ENCODE measurements at regions not wholly inside any gene's neighbourhood (a gene's known extent, or its start where the extent isn't known, plus 50 kb on each side); places are given as distances from the start of the nearest gene placed in this dataset.

DNA sequence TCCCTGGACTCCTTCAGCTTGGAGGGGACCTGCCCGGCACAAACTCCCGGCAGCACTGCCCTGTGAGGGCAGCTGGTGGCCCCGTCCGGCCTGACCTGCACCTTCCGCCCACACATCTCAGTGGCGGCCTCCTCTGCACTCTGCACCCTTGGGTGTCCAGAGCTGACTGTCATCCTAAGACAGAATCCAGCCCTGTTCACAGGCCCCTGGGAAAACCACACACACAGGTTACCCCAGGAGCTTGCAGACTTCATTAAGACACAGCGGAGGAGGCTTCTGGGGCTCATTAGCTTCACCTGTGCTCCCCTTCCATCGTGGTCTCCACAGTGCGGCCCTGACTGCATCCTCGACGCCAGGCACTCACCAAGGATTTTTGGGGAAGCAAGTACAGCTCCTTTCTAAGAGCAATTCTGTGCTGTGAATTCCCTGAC lies 51.5 kb upstream of the SHH start:
- DNase-seq (ENCODE audit: low read depth, low spot score) (no peak), ATAC-seq (no peak)
- H3K9me3 ChIP-seq (ENCODE audit: control insufficient read depth, insufficient read depth, low read depth, low read length): no peaks in the 10 kb centered on the region
- H3K4me1 ChIP-seq (ENCODE audit: control insufficient read depth, insufficient read depth, low read length): peaks cover 27% of the 10 kb centered on the region
- BruUV-seq (replicated peaks): no TSS peak
- H3K4me3 ChIP-seq (ENCODE audit: low read depth in 2 of 2, low read length in 2 of 2): no peak overlapping the region
- ChIA-PET POLR2A (interaction anchor here (0.6 to 0.7 kb wide), 2 partner anchors 52 to 88 kb away, joined by 3 to 6 read pairs; partner anchors contain the start of gene SHH), CTCF (interaction anchor here (1.0 kb wide), 1 partner anchor 60 kb away, joined by 4 read pairs; no protein-coding TSS in a partner anchor)
- in situ Hi-C loops (cut with HindIII; ENCODE audit: low pct_unique_long_range_greater_than_20kb, low sequenced_read_pairs): no loop called here
- H3K36me3 ChIP-seq (ENCODE audit: control insufficient read depth, insufficient read depth, low read length): no peaks in the 10 kb centered on the region
- TF ChIP-seq TCF7L2 (IDR thresholded peaks at IDR 0.05; ENCODE audit: low read depth, low read length) (no peak), POLR2AphosphoS5 (IDR thresholded peaks at IDR 0.05; ENCODE audit: low read depth, low read length) (no peak), SIN3A (IDR thresholded peaks at IDR 0.05; ENCODE audit: borderline replicate concordance, insufficient read depth, low read depth, low read length) (no peak)
- TF ChIP-seq, protein P1, sequence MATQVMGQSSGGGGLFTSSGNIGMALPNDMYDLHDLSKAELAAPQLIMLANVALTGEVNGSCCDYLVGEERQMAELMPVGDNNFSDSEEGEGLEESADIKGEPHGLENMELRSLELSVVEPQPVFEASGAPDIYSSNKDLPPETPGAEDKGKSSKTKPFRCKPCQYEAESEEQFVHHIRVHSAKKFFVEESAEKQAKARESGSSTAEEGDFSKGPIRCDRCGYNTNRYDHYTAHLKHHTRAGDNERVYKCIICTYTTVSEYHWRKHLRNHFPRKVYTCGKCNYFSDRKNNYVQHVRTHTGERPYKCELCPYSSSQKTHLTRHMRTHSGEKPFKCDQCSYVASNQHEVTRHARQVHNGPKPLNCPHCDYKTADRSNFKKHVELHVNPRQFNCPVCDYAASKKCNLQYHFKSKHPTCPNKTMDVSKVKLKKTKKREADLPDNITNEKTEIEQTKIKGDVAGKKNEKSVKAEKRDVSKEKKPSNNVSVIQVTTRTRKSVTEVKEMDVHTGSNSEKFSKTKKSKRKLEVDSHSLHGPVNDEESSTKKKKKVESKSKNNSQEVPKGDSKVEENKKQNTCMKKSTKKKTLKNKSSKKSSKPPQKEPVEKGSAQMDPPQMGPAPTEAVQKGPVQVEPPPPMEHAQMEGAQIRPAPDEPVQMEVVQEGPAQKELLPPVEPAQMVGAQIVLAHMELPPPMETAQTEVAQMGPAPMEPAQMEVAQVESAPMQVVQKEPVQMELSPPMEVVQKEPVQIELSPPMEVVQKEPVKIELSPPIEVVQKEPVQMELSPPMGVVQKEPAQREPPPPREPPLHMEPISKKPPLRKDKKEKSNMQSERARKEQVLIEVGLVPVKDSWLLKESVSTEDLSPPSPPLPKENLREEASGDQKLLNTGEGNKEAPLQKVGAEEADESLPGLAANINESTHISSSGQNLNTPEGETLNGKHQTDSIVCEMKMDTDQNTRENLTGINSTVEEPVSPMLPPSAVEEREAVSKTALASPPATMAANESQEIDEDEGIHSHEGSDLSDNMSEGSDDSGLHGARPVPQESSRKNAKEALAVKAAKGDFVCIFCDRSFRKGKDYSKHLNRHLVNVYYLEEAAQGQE (IDR thresholded peaks at IDR 0.05; ENCODE audit: insufficient read depth in 1 of 2, low read depth in 2 of 2, low read length in 1 of 2): no peak
- TF ChIP-seq, protein P2, sequence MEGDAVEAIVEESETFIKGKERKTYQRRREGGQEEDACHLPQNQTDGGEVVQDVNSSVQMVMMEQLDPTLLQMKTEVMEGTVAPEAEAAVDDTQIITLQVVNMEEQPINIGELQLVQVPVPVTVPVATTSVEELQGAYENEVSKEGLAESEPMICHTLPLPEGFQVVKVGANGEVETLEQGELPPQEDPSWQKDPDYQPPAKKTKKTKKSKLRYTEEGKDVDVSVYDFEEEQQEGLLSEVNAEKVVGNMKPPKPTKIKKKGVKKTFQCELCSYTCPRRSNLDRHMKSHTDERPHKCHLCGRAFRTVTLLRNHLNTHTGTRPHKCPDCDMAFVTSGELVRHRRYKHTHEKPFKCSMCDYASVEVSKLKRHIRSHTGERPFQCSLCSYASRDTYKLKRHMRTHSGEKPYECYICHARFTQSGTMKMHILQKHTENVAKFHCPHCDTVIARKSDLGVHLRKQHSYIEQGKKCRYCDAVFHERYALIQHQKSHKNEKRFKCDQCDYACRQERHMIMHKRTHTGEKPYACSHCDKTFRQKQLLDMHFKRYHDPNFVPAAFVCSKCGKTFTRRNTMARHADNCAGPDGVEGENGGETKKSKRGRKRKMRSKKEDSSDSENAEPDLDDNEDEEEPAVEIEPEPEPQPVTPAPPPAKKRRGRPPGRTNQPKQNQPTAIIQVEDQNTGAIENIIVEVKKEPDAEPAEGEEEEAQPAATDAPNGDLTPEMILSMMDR (IDR thresholded peaks at IDR 0.05): no peak
- no peaks in the 10 kb centered on the region for H3K27me3 ChIP-seq (ENCODE audit: control insufficient read depth, insufficient read depth, low read length)
- no peak overlapping the region for H3K27ac ChIP-seq (ENCODE audit: low read length)
- intact Hi-C loops (cut with micrococcal nuclease; ENCODE audit: unreplicated experiment): no loop called here

DNA sequence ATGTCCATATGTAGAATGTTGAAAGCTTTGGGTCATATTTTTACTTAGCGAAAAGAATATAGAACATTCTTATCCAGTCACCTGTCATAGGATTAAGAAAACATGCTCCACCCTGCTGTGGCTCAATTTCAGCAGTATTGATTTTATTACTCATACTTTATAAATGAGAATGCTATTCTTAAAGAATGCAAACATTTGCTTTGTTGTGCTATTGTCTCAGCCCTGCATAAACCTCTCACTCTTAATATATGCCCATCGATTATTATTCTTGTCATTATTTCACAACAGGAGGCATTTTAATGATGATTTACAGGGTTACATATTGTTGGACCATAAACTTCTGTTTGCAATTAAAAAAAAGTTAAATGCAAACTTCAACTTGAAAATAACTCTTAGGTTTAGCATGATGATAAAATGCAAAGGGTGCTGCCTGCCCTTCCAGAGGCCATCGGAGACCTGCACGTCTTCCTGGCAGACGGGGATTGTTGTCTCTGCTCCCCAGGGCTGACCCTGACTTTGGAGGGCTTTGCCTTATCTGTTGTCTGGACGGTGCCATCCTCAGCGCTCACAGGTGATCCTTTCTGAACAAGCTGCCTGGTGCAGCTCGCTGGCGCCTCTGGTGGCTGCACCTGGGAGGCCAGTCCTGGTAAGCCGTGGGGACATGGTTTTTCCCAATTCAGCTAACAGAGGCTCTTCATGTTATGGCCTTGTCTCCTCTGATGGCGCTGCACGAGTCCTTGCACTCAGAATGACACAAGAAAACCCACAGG lies 50.0 kb upstream of the SHH start:
- CTCF ChIA-PET: no interaction called here
- intact Hi-C loops (cut with micrococcal nuclease; ENCODE audit: unreplicated experiment): no loop called here
- POLR2A ChIA-PET: no interaction called here
- BruUV-seq (replicated peaks): no TSS peak
- TF ChIP-seq SIN3A (IDR thresholded peaks at IDR 0.05; ENCODE audit: borderline replicate concordance, insufficient read depth, low read depth, low read length): no peak
- TF ChIP-seq, protein P2 (IDR thresholded peaks at IDR 0.05): peak; percentile 77
- Histone ChIP-seq H3K27me3 (ENCODE audit: control insufficient read depth, insufficient read depth, low read length) (no peaks in the 10 kb centered on the region), H3K9me3 (ENCODE audit: control insufficient read depth, insufficient read depth, low read depth, low read length) (no peaks in the 10 kb centered on the region), H3K4me1 (ENCODE audit: control insufficient read depth, insufficient read depth, low read length) (peaks cover 30% of the 10 kb centered on the region), H3K27ac (ENCODE audit: low read length) (no peak overlapping the region), H3K4me3 (ENCODE audit: low read depth in 2 of 2, low read length in 2 of 2) (no peak overlapping the region), H3K36me3 (ENCODE audit: control insufficient read depth, insufficient read depth, low read length) (no peaks in the 10 kb centered on the region)
- ATAC-seq (peak; percentile 35; the same call in 1 of the 2 replicates), DNase-seq (ENCODE audit: low read depth, low spot score) (peak; percentile 75)
- in situ Hi-C loops (cut with HindIII; ENCODE audit: low pct_unique_long_range_greater_than_20kb, low sequenced_read_pairs): no loop called here

All from Panc1 (cell line).